IPS-NIHi7 (cell line): ENCODE measurements at regions not wholly inside any gene's neighbourhood (a gene's known extent, or its start where the extent isn't known, plus 50 kb on each side); places are given as distances from the start of the nearest gene placed in this dataset.
"Not testable (repeated sequence)": the region's sequence is repeated elsewhere in the genome, so short reads cannot be mapped to it uniquely, and the experiment has no call there.

Experiments
- DNase-seq: peaks from one replicate; pipeline ENCODE4 v3.0.0; 2012; ENCODE audit warnings: mixed read lengths; ENCODE audit errors: extremely low spot score

- DNase-seq: not testable (repeated sequence)
Measured at GRCh38 chr4:84126911-84127310, 372.2 kb downstream of the NKX6-1 start.

- no peak for DNase-seq
Measured at GRCh38 chr4:84126061-84126787, 372.9 kb downstream of the NKX6-1 start.

GRCh38 chr4:84110040-84110439 is 389.1 kb downstream of the NKX6-1 start:
- no peak for DNase-seq

GRCh38 chr4:84101653-84102625 is 397.2 kb downstream of the NKX6-1 start:
- not testable (repeated sequence) for DNase-seq

- DNase-seq: no peak
Measured at GRCh38 chr4:84100071-84100470, 399.0 kb downstream of the NKX6-1 start.

- no peak for DNase-seq
Measured at GRCh38 chr4:84099599-84099998, 399.5 kb downstream of the NKX6-1 start.

- DNase-seq: no peak
Measured at GRCh38 chr4:84091266-84091665, 407.8 kb downstream of the NKX6-1 start.

- no peak for DNase-seq
Measured at GRCh38 chr4:84089652-84090437, 409.2 kb downstream of the NKX6-1 start.

GRCh38 chr4:84085986-84086385 is 413.1 kb downstream of the NKX6-1 start:
- no peak for DNase-seq

- DNase-seq: no peak
Measured at GRCh38 chr4:84070289-84070688, 428.8 kb downstream of the NKX6-1 start.

GRCh38 chr4:84063619-84064018 is 435.5 kb downstream of the NKX6-1 start:
- DNase-seq: no peak

GRCh38 chr4:84058201-84058600 is 440.9 kb downstream of the NKX6-1 start:
- DNase-seq: no peak

- DNase-seq: peak; percentile 18
Measured at GRCh38 chr4:84051639-84052038, 447.5 kb downstream of the NKX6-1 start.

- DNase-seq: no peak
Measured at GRCh38 chr4:84051089-84051488, 448.0 kb downstream of the NKX6-1 start.

- DNase-seq: peak; percentile 51
Measured at GRCh38 chr4:84050015-84050414, 449.1 kb downstream of the NKX6-1 start.

- DNase-seq: no peak
Measured at GRCh38 chr4:84046551-84046950, 452.5 kb downstream of the NKX6-1 start.

GRCh38 chr4:84041426-84041825 is 457.7 kb downstream of the NKX6-1 start:
- DNase-seq: no peak

- DNase-seq: no peak
Measured at GRCh38 chr4:84035568-84035967, 463.5 kb downstream of the NKX6-1 start.

- DNase-seq: no peak
Measured at GRCh38 chr4:84032372-84032771, 466.7 kb downstream of the NKX6-1 start.

GRCh38 chr4:84031401-84031800 is 467.7 kb downstream of the NKX6-1 start:
- DNase-seq: no peak

- DNase-seq: peak; percentile 31
Measured at GRCh38 chr4:84028340-84028739, 470.8 kb downstream of the NKX6-1 start.

GRCh38 chr4:84024405-84024804 is 474.7 kb downstream of the NKX6-1 start:
- DNase-seq: no peak
